ENCODE measurements at regions not wholly inside any gene's neighbourhood (a gene's known extent, or its start where the extent isn't known, plus 50 kb on each side); places are given as distances from the start of the nearest gene placed in this dataset.

GRCh38 chr2:107380912-107381311, 445.8 kb upstream of the RGPD4 start:
- no peak for DNase-seq (ENCODE audit: low spot score)

DNA sequence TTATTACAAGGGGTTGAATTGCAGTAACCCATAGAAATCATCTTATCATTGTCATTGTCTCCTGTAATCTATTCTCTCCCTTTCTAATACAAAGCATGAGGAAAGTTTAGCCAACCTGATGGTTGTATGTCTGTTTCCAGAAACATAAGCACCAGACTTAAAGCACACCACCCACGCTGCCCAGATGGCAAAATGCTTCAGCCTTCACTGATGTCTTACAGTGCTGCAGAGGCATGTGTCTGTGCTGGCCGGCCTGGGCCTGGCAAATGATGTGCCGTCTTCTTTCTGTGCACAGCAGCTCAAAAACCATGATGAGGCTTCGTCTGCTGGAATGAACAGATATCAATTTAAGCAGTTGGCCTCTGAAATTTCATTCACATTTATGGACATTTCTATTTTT, 443.0 kb upstream of the RGPD4 start:
- DNase-seq (ENCODE audit: low spot score), result no peak

DNA sequence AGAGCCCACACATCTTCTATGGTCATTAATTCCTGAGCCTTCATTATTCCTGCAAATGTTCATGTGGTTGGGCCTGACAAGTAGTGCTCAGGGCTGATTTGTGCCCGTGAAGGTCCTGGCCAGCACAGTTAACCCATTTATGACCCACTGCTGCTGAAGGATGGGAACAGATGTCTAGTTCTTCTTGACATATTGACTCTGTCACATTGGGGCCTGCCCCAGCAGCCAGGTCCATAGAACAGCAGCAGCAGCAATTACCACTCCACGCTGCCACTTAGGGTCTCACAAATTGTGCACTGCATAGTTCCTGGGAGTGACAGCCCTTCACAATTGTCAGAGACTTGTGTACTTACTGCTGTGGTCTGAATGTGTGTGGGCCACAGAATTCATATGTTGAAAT, 442.3 kb upstream of the RGPD4 start:
- DNase-seq (ENCODE audit: low spot score), result no peak

DNA sequence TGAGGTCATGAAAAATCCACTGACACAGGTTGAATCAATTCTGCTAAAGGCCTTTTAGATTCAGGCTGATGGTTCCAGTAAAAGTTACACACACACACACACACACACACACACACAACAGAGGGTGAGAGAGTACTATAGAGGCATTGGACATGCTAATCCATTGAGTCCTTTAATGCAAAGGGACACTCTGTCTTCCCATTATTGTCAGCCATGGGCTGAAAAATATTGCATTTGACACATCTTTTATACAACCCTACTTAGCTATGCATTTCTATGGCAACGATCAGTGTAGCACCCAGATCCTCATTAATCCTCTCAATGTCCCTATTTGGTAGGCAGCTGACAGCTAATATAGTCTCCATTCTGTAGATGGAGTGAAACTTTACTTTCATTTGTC, 440.8 kb upstream of the RGPD4 start:
- DNase-seq (ENCODE audit: low spot score), result no peak

- DNase-seq (ENCODE audit: low spot score), result no peak
Measured at GRCh38 chr2:107392241-107392704, 434.4 kb upstream of the RGPD4 start.

GRCh38 chr2:107393516-107393915, 433.2 kb upstream of the RGPD4 start:
- DNase-seq (ENCODE audit: low spot score), result no peak

DNA sequence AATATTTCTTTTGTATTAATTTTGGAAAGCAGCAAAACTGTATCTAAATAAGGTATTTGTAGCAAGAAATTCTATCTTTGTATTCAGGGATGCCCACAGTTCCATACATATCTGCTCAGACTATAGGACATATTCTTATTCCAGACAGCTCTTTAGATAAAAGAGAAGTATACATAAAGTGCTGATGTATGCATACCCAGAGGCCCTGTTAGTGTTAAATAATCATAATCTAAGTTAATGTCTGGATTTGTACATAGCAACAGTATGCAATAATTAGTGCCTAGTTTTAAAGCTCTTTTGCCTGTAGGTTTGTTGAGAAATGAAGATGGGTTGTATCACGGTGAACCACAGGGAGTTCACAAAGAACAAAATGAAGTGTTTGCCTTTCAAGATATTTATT, 428.0 kb upstream of the RGPD4 start:
- DNase-seq (ENCODE audit: low spot score), result no peak

- DNase-seq (ENCODE audit: low spot score), result peak; percentile 26
Measured at GRCh38 chr2:107402330-107402729, 424.4 kb upstream of the RGPD4 start.

DNA sequence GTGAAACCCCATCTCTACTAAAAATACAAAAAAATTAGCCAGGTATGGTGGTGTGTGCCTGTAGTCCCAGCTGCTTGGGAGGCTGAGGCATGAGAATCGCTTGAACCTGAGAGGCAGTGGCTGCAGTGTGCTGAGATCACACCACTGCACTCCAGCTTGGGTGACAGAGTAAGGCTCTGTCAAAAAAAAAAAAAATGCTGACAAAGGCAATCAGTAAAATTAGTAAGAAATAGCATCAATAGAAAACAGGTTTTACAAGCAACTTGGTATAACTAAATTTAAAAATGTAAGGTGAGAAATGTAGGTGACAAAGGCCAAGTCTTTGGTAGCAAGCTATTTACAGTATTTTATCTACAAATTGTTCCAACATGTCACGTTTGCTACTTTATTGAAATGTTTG, 421.4 kb upstream of the RGPD4 start:
- DNase-seq (ENCODE audit: low spot score), result no peak

GRCh38 chr2:107407017-107407416, 419.7 kb upstream of the RGPD4 start:
- DNase-seq (ENCODE audit: low spot score), result no peak

DNA sequence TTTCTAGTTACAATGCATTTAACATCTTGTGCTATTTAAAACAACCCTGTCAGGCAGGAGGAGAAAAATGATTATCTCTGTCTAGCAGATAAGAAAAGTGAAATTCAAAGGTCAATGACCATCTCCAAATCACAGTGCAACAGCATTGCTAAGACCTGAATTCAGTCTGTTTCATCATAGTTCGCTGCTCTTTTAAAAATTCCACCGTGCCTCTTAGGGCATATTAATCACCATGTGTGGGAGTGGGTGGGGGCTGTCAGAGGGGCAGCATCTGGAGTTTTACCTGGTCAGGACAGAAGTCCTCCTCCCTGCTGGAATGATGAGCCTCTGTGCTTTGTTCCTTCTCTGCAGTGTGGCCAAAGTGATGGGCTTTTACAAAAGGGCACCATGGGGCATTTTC, 418.7 kb upstream of the RGPD4 start:
- no peak for DNase-seq (ENCODE audit: low spot score)

DNA sequence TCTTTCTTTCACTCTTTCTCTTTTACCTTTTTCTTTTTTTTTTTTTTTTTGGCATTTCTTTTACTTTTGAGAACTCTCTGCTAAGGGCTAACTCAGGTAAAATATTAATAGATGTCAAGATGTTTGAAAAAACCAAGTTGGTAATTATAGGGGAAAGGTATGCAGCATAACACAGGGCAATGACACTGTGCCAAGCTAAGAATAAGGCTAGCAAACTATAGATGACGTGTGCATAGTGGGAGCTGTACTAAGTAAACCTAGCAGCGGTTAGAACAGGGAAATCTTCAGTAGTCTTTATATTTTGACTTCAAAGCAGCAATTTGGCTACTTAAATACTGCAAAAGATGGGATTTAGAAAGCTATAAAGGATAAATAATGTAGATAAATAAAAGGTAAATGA, 415.4 kb upstream of the RGPD4 start:
- DNase-seq (ENCODE audit: low spot score), result no peak

DNA sequence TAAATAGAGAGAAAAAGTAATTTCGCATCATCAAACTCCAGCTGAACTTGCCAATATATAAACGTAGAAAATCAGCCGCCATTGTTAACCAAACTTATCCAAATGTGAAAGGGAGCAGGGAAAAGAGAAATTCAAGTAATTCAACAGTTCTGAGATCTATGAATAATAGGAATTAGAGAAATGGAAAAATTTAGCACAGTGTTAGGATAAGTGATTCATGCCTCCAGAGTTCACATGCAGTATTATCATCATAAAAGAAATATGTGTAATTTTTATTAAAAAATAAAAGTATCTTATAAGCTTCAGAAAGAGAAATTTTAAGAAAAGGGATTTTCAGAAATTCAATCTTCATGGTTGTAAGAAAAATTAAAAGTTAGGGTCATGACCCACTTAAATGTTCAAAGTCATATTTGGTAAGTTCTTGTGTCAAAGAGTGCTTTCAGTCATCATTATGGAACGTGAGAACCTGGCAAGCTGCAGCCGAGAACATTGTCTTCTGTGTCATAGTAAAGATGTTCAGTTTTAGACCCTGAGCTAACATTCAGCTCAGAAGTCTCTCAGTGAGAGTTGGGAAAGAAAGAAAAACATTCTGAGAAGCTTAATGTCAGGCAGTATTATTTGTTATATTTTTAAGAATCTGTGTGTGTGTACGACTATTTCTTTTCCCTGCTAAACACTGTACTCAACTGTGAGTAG, 414.3 kb upstream of the RGPD4 start:
- DNase-seq (ENCODE audit: low spot score), result no peak

DNA sequence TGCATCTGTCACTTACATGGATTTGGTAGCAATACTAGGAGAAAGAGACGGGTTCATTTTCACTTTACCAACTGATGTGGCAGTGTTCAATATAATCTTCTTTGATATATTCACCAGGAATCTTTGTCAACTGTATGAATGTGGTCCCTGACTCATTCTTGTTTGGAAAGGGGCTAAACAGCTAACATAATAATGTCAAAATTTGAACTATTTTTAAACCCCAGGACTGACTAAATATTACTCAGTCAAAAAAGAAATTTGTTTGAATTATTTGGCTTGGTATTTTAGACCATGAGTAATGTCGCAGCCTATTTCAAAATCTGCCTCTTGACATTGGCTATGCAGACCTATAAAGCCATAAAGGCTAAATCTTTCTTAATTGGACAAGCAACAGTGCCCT, 413.7 kb upstream of the RGPD4 start:
- DNase-seq (ENCODE audit: low spot score), result no peak

- DNase-seq (ENCODE audit: low spot score), result no peak
Measured at GRCh38 chr2:107414376-107414775, 412.3 kb upstream of the RGPD4 start.

DNA sequence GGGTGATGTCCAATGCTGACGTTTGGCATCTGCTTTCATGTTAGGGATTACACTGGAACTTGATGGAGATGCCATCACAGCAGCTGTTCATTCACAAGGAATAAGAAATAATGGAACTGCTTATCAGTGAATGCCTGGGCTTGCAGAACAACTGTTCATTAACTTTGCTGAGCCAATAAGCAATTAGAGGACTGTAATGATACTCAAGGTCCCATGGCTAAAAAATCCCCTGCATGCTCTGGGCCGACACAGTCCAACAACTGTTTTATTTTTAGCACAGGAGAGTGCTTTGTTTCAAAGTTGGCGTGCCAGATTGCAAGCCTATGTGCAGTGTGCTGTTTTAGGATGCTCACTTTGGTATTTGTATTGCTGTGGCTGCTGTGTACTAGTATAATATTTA, 408.0 kb upstream of the RGPD4 start:
- no peak for DNase-seq (ENCODE audit: low spot score)

GRCh38 chr2:107419191-107419590, 407.5 kb upstream of the RGPD4 start:
- no peak for DNase-seq (ENCODE audit: low spot score)

GRCh38 chr2:107428781-107429180, 397.9 kb upstream of the RGPD4 start:
- no peak for DNase-seq (ENCODE audit: low spot score)

GRCh38 chr2:107430006-107430405, 396.7 kb upstream of the RGPD4 start:
- no peak for DNase-seq (ENCODE audit: low spot score)

DNA sequence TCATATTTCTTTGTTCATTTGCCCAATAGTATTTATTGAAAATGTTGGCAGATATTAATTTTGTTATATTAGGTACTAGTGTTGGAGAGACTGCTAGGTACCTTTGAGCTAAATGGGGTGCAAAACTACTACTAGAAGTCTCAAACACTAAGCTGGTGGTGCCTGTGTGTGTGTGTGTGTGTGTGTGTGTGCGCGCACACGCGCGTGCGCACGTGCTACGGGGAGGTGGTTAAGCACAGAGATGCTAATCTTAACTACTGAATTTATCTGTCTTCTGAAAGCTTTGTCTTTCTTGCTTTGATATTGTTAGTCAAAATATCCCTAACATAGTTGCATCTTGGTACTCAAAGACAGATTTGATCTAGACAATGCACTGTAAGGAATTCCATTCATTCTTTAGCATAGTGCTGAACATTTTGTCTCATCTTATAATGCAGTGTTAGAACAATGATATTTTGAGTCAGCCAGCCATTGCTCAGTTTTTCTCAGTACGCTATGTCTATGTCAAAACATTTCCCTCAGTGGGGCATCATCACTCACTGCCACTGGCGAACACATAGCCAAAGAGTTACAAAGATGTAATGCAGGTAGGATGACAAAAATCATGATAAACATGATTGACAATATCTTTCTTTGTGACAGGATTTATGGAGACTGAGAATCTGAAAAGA, 396.0 kb upstream of the RGPD4 start:
- no peak for DNase-seq (ENCODE audit: low spot score)

GRCh38 chr2:107436281-107436680, 390.4 kb upstream of the RGPD4 start:
- DNase-seq (ENCODE audit: low spot score), result no peak

DNA sequence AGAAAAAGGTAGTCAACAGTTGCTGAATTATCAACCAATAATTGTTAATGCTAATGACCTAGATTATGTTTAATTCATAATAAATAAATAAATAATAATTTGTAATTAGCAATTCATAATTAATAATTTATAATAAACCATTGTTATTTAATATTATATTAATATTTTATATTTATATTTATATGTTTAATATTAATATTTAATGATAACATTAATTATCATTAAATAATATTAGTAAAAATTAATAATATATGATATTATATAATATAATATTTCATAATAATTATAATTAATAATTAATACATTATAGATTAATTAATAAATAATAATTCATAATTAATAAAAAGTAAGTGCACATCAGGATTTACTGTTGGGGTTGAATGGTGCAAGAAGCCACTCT, 389.4 kb upstream of the RGPD4 start:
- DNase-seq (ENCODE audit: low spot score), result no peak

DNA sequence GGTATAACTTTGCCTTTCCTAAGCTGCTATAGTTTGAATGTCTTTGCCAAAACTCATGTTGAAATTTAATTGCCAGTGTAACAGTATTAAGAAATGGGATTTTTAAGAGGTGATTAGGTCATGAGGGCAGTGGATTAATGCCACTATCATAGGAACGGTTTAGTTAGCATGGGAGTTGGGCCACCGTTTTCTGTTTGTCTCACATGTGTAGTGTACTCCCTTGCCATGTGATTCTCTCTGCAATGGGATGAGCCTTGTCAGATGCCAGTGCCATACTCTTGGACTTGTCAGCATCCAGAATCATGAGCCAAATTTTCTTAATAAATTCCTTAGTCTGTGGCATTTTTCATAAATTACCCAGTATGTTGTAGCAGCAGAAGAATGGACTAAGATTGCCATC, 388.9 kb upstream of the RGPD4 start:
- DNase-seq (ENCODE audit: low spot score), result no peak

- DNase-seq (ENCODE audit: low spot score), result no peak
Measured at GRCh38 chr2:107448160-107448559, 378.5 kb upstream of the RGPD4 start.
